ENCODE measurements at regions not wholly inside any gene's neighbourhood (a gene's known extent, or its start where the extent isn't known, plus 50 kb on each side); places are given as distances from the start of the nearest gene placed in this dataset.
"Not testable (repeated sequence)": the region's sequence is repeated elsewhere in the genome, so short reads cannot be mapped to it uniquely, and the experiment has no call there.

DNA sequence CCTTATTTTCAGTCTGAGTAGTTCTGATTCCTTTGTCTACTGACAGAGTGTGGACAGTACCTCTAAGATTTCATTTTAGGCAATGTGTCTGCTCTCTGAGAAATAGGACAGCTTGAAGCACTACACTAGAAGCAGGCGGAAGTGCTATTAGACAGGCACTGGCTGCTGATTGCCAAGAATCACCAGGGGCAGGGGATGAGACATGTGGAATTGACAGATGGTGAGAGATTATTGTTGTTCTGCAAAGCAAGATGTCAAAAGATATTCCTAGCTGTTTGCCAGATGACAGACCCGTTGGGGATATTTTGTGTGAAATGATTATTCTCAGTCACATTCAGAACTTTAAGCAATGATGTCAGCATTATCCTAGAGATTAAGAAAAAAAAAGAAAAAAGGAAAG, 323.3 kb downstream of the ANKRD30B start:
- not testable (repeated sequence) for DNase-seq

Data from activated T-cell treated with anti-CD3 and anti-CD28 coated beads, Interleukin-2, amount 50 U/mL, for 48 hours (primary cell).